D341Med (cell line): ENCODE measurements at regions not wholly inside any gene's neighbourhood (a gene's known extent, or its start where the extent isn't known, plus 50 kb on each side); places are given as distances from the start of the nearest gene placed in this dataset.

Experiments
- DNase-seq: peaks from one replicate; pipeline ENCODE4 v3.0.0; 2012; ENCODE audit warnings: low spot score

DNA sequence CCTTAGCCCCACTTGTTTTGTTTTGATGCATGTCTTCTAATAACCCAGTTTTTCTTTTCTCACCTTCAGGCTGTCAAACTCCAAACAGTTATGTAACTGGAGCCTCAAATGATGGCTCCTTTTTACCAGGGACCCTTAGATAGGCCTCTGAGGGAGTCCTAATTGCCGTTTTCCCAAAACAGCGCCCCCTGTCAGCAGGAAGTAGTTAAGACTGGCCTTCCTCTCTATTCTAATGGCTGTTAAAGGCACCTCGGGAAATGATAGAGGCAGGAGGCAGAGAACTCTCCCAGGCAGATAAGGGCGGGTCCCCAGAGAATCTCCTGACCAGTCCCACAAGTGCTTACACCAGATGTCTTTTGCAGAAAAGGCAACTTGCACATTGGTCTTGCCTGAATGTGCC, 123.2 kb downstream of the KCNS3 start:
- no peak for DNase-seq

DNA sequence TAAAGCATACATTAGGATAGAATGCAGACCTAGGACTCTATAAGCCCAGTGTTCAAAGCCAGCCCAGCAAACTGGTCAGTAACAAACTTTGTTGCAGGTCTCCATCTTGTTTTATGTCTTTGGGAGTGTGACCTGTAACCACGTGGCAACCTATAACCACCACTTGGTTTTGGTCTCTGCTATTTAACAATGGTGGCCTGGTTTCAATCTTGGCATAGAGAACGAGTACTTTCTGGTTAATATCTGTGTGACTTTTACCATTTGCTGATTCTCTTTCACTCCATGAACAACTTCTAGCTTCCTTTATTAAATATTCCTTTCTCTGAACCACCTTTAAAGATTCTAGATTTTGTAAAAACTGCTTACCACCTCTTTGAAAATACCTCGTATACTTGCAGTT, 118.5 kb downstream of the KCNS3 start:
- no peak for DNase-seq

DNA sequence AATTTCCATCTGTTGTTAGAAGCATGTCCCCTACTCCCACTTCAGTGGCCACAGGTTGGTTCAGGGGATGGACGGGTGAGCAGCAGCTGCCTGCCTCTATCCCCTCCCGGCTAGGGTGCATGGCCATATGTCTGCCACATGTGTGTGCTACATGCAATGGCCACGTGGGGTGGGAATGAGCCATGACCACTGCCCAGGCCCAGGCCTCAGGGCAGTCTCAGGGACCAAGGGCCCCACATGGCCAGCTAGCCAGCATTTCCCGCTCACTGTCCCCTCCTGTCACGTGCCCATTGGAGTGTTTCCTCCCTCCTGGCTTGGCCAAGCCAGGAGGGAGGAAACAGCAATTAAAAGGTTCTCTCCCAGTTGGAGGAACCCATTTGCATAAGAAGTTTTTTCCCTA, 117.1 kb downstream of the KCNS3 start:
- no peak for DNase-seq
